IMR-90 (cell line): ENCODE measurements at regions not wholly inside any gene's neighbourhood (a gene's known extent, or its start where the extent isn't known, plus 50 kb on each side); places are given as distances from the start of the nearest gene placed in this dataset.

ENCODE experiments used
- ATAC-seq: fragments of 200-7000 bp; cut with Tn5 transposase; 2 replicates; pipeline ENCODE4 v1.9.1; 2020; ENCODE audit warnings: low read depth, mild to moderate bottlenecking, moderate library complexity
- BruUV-seq: library from RNA; stranded (reverse); fragments of 400-500 nt; replicated peaks from 2 replicates; lab custom pipeline; 2021; lab: Mats Ljungman, UMichigan
- CTCF ChIA-PET: fragments of 300-600 bp; formaldehyde crosslinking; extraction: SDS; loops from one replicate; lab custom pipeline; 2021; ENCODE audit warnings: antibody characterized with exemption; lab: Yijun Ruan, JAX
- POLR2A ChIA-PET: fragments of 300-600 bp; sonication (Branson Sonifier 250); formaldehyde crosslinking; loops from one replicate; lab custom pipeline; 2022; ENCODE audit warnings: antibody characterized with exemption; ENCODE audit not compliant: unreplicated experiment; lab: Charles Lee
- DNase-seq: peaks from one replicate; pipeline ENCODE4 v3.0.0; 2013
- H2AFZ ChIP-seq: replicated peaks from 2 replicates; pipeline ENCODE3; 2013; ENCODE audit warnings: low read length, mild to moderate bottlenecking; ENCODE audit not compliant: poor library complexity
- H2AK5ac ChIP-seq: 2 replicates; pipeline ENCODE4 v1.6.1; 2013; ENCODE audit warnings: low read depth, low read length, inconsistent platforms
- H2AK9ac ChIP-seq: replicated peaks from 2 replicates; pipeline ENCODE3; 2013; ENCODE audit warnings: mild to moderate bottlenecking, low read depth, low read length, moderate library complexity; ENCODE audit not compliant: poor library complexity
- H2BK120ac ChIP-seq: 2 replicates; pipeline ENCODE4 v1.6.1; 2013; ENCODE audit warnings: low read depth, low read length, inconsistent platforms
- H2BK15ac ChIP-seq: 3 replicates; pipeline ENCODE4 v1.6.1; 2013; ENCODE audit warnings: low read depth, low read length, inconsistent platforms
- H2BK20ac ChIP-seq: 2 replicates; pipeline ENCODE4 v1.6.1; 2013; ENCODE audit warnings: low read depth, mild to moderate bottlenecking, inconsistent platforms, low read length, moderate library complexity
- H2BK5ac ChIP-seq: 2 replicates; pipeline ENCODE4 v1.6.1; 2013; ENCODE audit warnings: mild to moderate bottlenecking, low read depth, low read length, inconsistent platforms; ENCODE audit not compliant: poor library complexity, severe bottlenecking
- H3K14ac ChIP-seq: replicated peaks from 2 replicates; pipeline ENCODE4 v1.6.1; 2013; ENCODE audit warnings: low read depth, low read length, inconsistent platforms
- H3K18ac ChIP-seq: 2 replicates; pipeline ENCODE4 v1.6.1; 2013; ENCODE audit warnings: low read depth, low read length, control low read depth
- H3K23ac ChIP-seq: 2 replicates; pipeline ENCODE4 v1.6.1; 2013; ENCODE audit warnings: low read depth, low read length, inconsistent platforms
- H3K27ac ChIP-seq: 2 replicates; pipeline ENCODE4 v1.5.1; 2013; ENCODE audit warnings: mild to moderate bottlenecking, control low read depth, low read length; ENCODE audit not compliant: insufficient read depth
- H3K27me3 ChIP-seq: 2 replicates; pipeline ENCODE4 v1.6.1; 2013; ENCODE audit warnings: low read length; ENCODE audit not compliant: control insufficient read depth, insufficient read depth
- H3K36me3 ChIP-seq: 2 replicates; pipeline ENCODE4 v1.6.1; 2013; ENCODE audit warnings: low read length, mixed read lengths; ENCODE audit not compliant: control insufficient read depth, insufficient read depth
- H3K4ac ChIP-seq: 2 replicates; pipeline ENCODE4 v1.6.1; 2013; ENCODE audit warnings: low read depth, low read length, inconsistent platforms
- H3K4me1 ChIP-seq: 2 replicates; pipeline ENCODE4 v1.6.1; 2013; ENCODE audit warnings: low read length, mixed read lengths; ENCODE audit not compliant: control insufficient read depth, insufficient read depth
- H3K4me2 ChIP-seq: 2 replicates; pipeline ENCODE4 v1.6.1; 2013; ENCODE audit warnings: low read depth, mild to moderate bottlenecking, control low read depth, low read length, moderate library complexity
- H3K4me3 ChIP-seq: 2 replicates; pipeline ENCODE4 v1.5.1; 2013; ENCODE audit warnings: low read depth, mild to moderate bottlenecking, control low read depth, low read length, moderate library complexity; ENCODE audit not compliant: insufficient read depth
- H3K56ac ChIP-seq: 2 replicates; pipeline ENCODE4 v1.6.1; 2013; ENCODE audit warnings: low read length, inconsistent platforms; ENCODE audit not compliant: insufficient read depth; ENCODE audit errors: extremely low read depth
- H3K79me1 ChIP-seq, 2 experiments: 2 replicates each; pipeline ENCODE4 v1.6.1; 2013; ENCODE audit warnings: low read length in 2 of 2, inconsistent platforms in 1 of 2, low read depth in 1 of 2
- H3K9ac ChIP-seq: 2 replicates; pipeline ENCODE4 v1.6.1; 2013; ENCODE audit warnings: low read depth, low read length, control low read depth
- H3K9me1 ChIP-seq: 2 replicates; pipeline ENCODE4 v1.6.1; 2013; ENCODE audit warnings: low read length, inconsistent platforms; ENCODE audit not compliant: insufficient read depth
- H3K9me3 ChIP-seq: 2 replicates; pipeline ENCODE4 v1.6.1; 2013; ENCODE audit warnings: low read length; ENCODE audit not compliant: control insufficient read depth, insufficient read depth
- H4K20me1 ChIP-seq: 2 replicates; pipeline ENCODE4 v1.6.1; 2013; ENCODE audit warnings: low read length, inconsistent platforms; ENCODE audit not compliant: insufficient read depth
- H4K5ac ChIP-seq: 2 replicates; pipeline ENCODE4 v1.6.1; 2013; ENCODE audit warnings: mild to moderate bottlenecking, low read depth, low read length, control low read depth
- H4K8ac ChIP-seq, 2 experiments: 2 replicates each; pipeline ENCODE4 v1.6.1; 2013; ENCODE audit warnings: low read depth in 2 of 2, low read length in 2 of 2, control low read depth in 1 of 2, inconsistent platforms in 1 of 2
- H4K91ac ChIP-seq: 2 replicates; pipeline ENCODE4 v1.6.1; 2013; ENCODE audit warnings: low read depth, low read length, inconsistent platforms; ENCODE audit not compliant: insufficient read depth
- CEBPB ChIP-seq: IDR thresholded peaks from 2 replicates; pipeline ENCODE4 v1.6.1; 2012; ENCODE audit warnings: low read depth, low read length, improper control_type of control experiment
- CHD1 ChIP-seq: IDR thresholded peaks from 2 replicates; pipeline ENCODE4 v1.6.1; 2012; ENCODE audit warnings: low read depth, low read length, improper control_type of control experiment
- CTCF ChIP-seq: conservative IDR thresholded peaks from 2 replicates; pipeline ENCODE4 v1.5.1; 2012; ENCODE audit warnings: mild to moderate bottlenecking, low read depth, low read length, improper control_type of control experiment
- FOS ChIP-seq: fragments of 150-350 bp; IDR thresholded peaks from 2 replicates; pipeline ENCODE4 v1.6.1; 2016; ENCODE audit warnings: low read depth, low read length
- MAFK ChIP-seq: IDR thresholded peaks from 2 replicates; pipeline ENCODE4 v1.6.1; 2012; ENCODE audit warnings: low read depth, low read length, improper control_type of control experiment
- MAZ ChIP-seq: IDR thresholded peaks from 2 replicates; pipeline ENCODE4 v1.6.1; 2012; ENCODE audit warnings: low read depth, mild to moderate bottlenecking, low read length, improper control_type of control experiment, moderate library complexity, borderline replicate concordance
- MXI1 ChIP-seq: IDR thresholded peaks from 2 replicates; pipeline ENCODE4 v1.6.1; 2012; ENCODE audit warnings: low read depth, mild to moderate bottlenecking, low read length, moderate library complexity, borderline replicate concordance
- NFE2L2 ChIP-seq: fragments of 150-350 bp; IDR thresholded peaks from 2 replicates; pipeline ENCODE4 v1.6.1; 2016; ENCODE audit warnings: low read depth, mild to moderate bottlenecking, low read length
- POLR2A ChIP-seq: IDR thresholded peaks from 2 replicates; pipeline ENCODE4 v1.6.1; 2012; ENCODE audit warnings: mild to moderate bottlenecking, low read depth, low read length
- RAD21 ChIP-seq: IDR thresholded peaks from 2 replicates; pipeline ENCODE4 v1.6.1; 2012; ENCODE audit warnings: low read length, improper control_type of control experiment
- RCOR1 ChIP-seq: IDR thresholded peaks from 2 replicates; pipeline ENCODE4 v1.6.1; 2012; ENCODE audit warnings: mild to moderate bottlenecking, low read length, improper control_type of control experiment; ENCODE audit not compliant: insufficient replicate concordance
- RFX5 ChIP-seq: IDR thresholded peaks from 2 replicates; pipeline ENCODE4 v1.8.0; 2012; ENCODE audit warnings: low read depth, mild to moderate bottlenecking, low read length, moderate library complexity
- SMC3 ChIP-seq: fragments of 150-350 bp; IDR thresholded peaks from 2 replicates; pipeline ENCODE4 v1.6.1; 2016; ENCODE audit warnings: low read depth, mild to moderate bottlenecking, antibody characterized with exemption, low read length, moderate library complexity
- USF2 ChIP-seq: fragments of 150-350 bp; IDR thresholded peaks from 2 replicates; pipeline ENCODE4 v1.6.1; 2017; ENCODE audit warnings: mild to moderate bottlenecking, antibody characterized with exemption, low read length, low read depth
- WGBS, 2 experiments: methylation state at CpG; one replicate each; pipeline versions ENCODE4 v1.1.5 to v1.1.7; 2013; ENCODE audit warnings: missing lambda C conversion rate in 2 of 2; ENCODE audit not compliant: insufficient read length in 1 of 2; ENCODE audit errors: extremely low coverage in 2 of 2; 5-methylcytosine and 5-hydroxymethylcytosine counted together
- dilution Hi-C: fragments of 300-500 bp; cut with HindIII; formaldehyde crosslinking; loops from one replicate; pipeline ENCODE4 v1.14.3; 2018; ENCODE audit warnings: low sequenced_read_pairs; ENCODE audit not compliant: unreplicated experiment
- in situ Hi-C: fragments of 300-500 bp; cut with MboI; formaldehyde crosslinking; loops from 3 replicates; pipeline ENCODE4 v1.14.3; 2019; ENCODE audit warnings: low sequenced_read_pairs, inconsistent platforms, mixed read lengths
- intact Hi-C: fragments of 100-400 bp; cut with micrococcal nuclease; formaldehyde crosslinking; loops from 2 replicates; pipeline ENCODE4 v1.10.0; 2022
- TF ChIP-seq, protein P1 (sequence below): fragments of 150-350 bp; IDR thresholded peaks from 2 replicates; pipeline ENCODE4 v1.6.1; 2016; ENCODE audit warnings: low read depth, mild to moderate bottlenecking, low read length, moderate library complexity, borderline replicate concordance

GRCh38 chr1:10896673-10897072 lies 100.2 kb upstream of the CASZ1 start:
- no peak for ATAC-seq
- no peak overlapping the region for H3K18ac ChIP-seq
- H3K4me1 ChIP-seq: no peaks in the 10 kb centered on the region
- no peak overlapping the region for H2AK5ac ChIP-seq
- H2AFZ ChIP-seq: no peak overlapping the region
- no peaks in the 10 kb centered on the region for H3K9me3 ChIP-seq
- intact Hi-C loops (no loop called here), dilution Hi-C loops (no loop called here), in situ Hi-C loops (no loop called here)
- TF ChIP-seq SMC3 (no peak), FOS (no peak), USF2 (no peak), RAD21 (no peak), NFE2L2 (no peak), RCOR1 (no peak), CTCF (no peak), POLR2A (no peak), CHD1 (no peak), MAFK (no peak), MAZ (no peak), RFX5 (no peak), CEBPB (no peak), MXI1 (no peak)
- TF ChIP-seq, protein P1, sequence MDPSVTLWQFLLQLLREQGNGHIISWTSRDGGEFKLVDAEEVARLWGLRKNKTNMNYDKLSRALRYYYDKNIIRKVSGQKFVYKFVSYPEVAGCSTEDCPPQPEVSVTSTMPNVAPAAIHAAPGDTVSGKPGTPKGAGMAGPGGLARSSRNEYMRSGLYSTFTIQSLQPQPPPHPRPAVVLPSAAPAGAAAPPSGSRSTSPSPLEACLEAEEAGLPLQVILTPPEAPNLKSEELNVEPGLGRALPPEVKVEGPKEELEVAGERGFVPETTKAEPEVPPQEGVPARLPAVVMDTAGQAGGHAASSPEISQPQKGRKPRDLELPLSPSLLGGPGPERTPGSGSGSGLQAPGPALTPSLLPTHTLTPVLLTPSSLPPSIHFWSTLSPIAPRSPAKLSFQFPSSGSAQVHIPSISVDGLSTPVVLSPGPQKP: no peak
- H2BK20ac ChIP-seq: no peak overlapping the region
- no peaks in the 10 kb centered on the region for H3K36me3 ChIP-seq
- H3K79me1 ChIP-seq: no peaks in the 10 kb centered on the region
- no peak overlapping the region for H2BK15ac ChIP-seq
- POLR2A ChIA-PET: no interaction called here
- no peak overlapping the region for H3K14ac ChIP-seq
- no peak overlapping the region for H3K4me3 ChIP-seq
- no CpG with 5 or more reads among the region's 5 CpGs for WGBS, 2 experiments
- H3K27ac ChIP-seq: no peak overlapping the region
- H2BK120ac ChIP-seq: no peak overlapping the region
- no peak overlapping the region for H3K56ac ChIP-seq
- H2BK5ac ChIP-seq: no peak overlapping the region
- no peaks in the 10 kb centered on the region for H3K9me1 ChIP-seq
- H3K9ac ChIP-seq: no peak overlapping the region
- CTCF ChIA-PET: no interaction called here
- no peaks in the 10 kb centered on the region for H4K20me1 ChIP-seq
- H3K23ac ChIP-seq: no peak overlapping the region
- DNase-seq: no peak
- H4K8ac ChIP-seq: no peak overlapping the region
- no peak overlapping the region for H3K4ac ChIP-seq
- peaks cover 4% of the 10 kb centered on the region for H3K27me3 ChIP-seq
- no peak overlapping the region for H2AK9ac ChIP-seq
- H3K4me2 ChIP-seq: no peak overlapping the region
- BruUV-seq: no TSS peak
- no peak overlapping the region for H4K5ac ChIP-seq
- no peak overlapping the region for H4K91ac ChIP-seq
